IMR-90 (cell line): ENCODE measurements at regions not wholly inside any gene's neighbourhood (a gene's known extent, or its start where the extent isn't known, plus 50 kb on each side); places are given as distances from the start of the nearest gene placed in this dataset.

Source experiments
- ATAC-seq: fragments of 200-7000 bp; cut with Tn5 transposase; 2 replicates; pipeline ENCODE4 v1.9.1; 2020; ENCODE audit warnings: low read depth, mild to moderate bottlenecking, moderate library complexity
- BruUV-seq: library from RNA; stranded (reverse); fragments of 400-500 nt; replicated peaks from 2 replicates; lab custom pipeline; 2021; lab: Mats Ljungman, UMichigan
- CTCF ChIA-PET: fragments of 300-600 bp; formaldehyde crosslinking; extraction: SDS; loops from one replicate; lab custom pipeline; 2021; ENCODE audit warnings: antibody characterized with exemption; lab: Yijun Ruan, JAX
- POLR2A ChIA-PET: fragments of 300-600 bp; sonication (Branson Sonifier 250); formaldehyde crosslinking; loops from one replicate; lab custom pipeline; 2022; ENCODE audit warnings: antibody characterized with exemption; ENCODE audit not compliant: unreplicated experiment; lab: Charles Lee
- DNase-seq: peaks from one replicate; pipeline ENCODE4 v3.0.0; 2013
- H2AFZ ChIP-seq: replicated peaks from 2 replicates; pipeline ENCODE3; 2013; ENCODE audit warnings: low read length, mild to moderate bottlenecking; ENCODE audit not compliant: poor library complexity
- H2AK5ac ChIP-seq: 2 replicates; pipeline ENCODE4 v1.6.1; 2013; ENCODE audit warnings: low read depth, low read length, inconsistent platforms
- H2AK9ac ChIP-seq: replicated peaks from 2 replicates; pipeline ENCODE3; 2013; ENCODE audit warnings: mild to moderate bottlenecking, low read depth, low read length, moderate library complexity; ENCODE audit not compliant: poor library complexity
- H2BK120ac ChIP-seq: 2 replicates; pipeline ENCODE4 v1.6.1; 2013; ENCODE audit warnings: low read depth, low read length, inconsistent platforms
- H2BK15ac ChIP-seq: 3 replicates; pipeline ENCODE4 v1.6.1; 2013; ENCODE audit warnings: low read depth, low read length, inconsistent platforms
- H2BK20ac ChIP-seq: 2 replicates; pipeline ENCODE4 v1.6.1; 2013; ENCODE audit warnings: low read depth, mild to moderate bottlenecking, inconsistent platforms, low read length, moderate library complexity
- H2BK5ac ChIP-seq: 2 replicates; pipeline ENCODE4 v1.6.1; 2013; ENCODE audit warnings: mild to moderate bottlenecking, low read depth, low read length, inconsistent platforms; ENCODE audit not compliant: poor library complexity, severe bottlenecking
- H3K14ac ChIP-seq: replicated peaks from 2 replicates; pipeline ENCODE4 v1.6.1; 2013; ENCODE audit warnings: low read depth, low read length, inconsistent platforms
- H3K18ac ChIP-seq: 2 replicates; pipeline ENCODE4 v1.6.1; 2013; ENCODE audit warnings: low read depth, low read length, control low read depth
- H3K23ac ChIP-seq: 2 replicates; pipeline ENCODE4 v1.6.1; 2013; ENCODE audit warnings: low read depth, low read length, inconsistent platforms
- H3K27ac ChIP-seq: 2 replicates; pipeline ENCODE4 v1.5.1; 2013; ENCODE audit warnings: mild to moderate bottlenecking, control low read depth, low read length; ENCODE audit not compliant: insufficient read depth
- H3K27me3 ChIP-seq: 2 replicates; pipeline ENCODE4 v1.6.1; 2013; ENCODE audit warnings: low read length; ENCODE audit not compliant: control insufficient read depth, insufficient read depth
- H3K36me3 ChIP-seq: 2 replicates; pipeline ENCODE4 v1.6.1; 2013; ENCODE audit warnings: low read length, mixed read lengths; ENCODE audit not compliant: control insufficient read depth, insufficient read depth
- H3K4ac ChIP-seq: 2 replicates; pipeline ENCODE4 v1.6.1; 2013; ENCODE audit warnings: low read depth, low read length, inconsistent platforms
- H3K4me1 ChIP-seq: 2 replicates; pipeline ENCODE4 v1.6.1; 2013; ENCODE audit warnings: low read length, mixed read lengths; ENCODE audit not compliant: control insufficient read depth, insufficient read depth
- H3K4me2 ChIP-seq: 2 replicates; pipeline ENCODE4 v1.6.1; 2013; ENCODE audit warnings: low read depth, mild to moderate bottlenecking, control low read depth, low read length, moderate library complexity
- H3K4me3 ChIP-seq: 2 replicates; pipeline ENCODE4 v1.5.1; 2013; ENCODE audit warnings: low read depth, mild to moderate bottlenecking, control low read depth, low read length, moderate library complexity; ENCODE audit not compliant: insufficient read depth
- H3K56ac ChIP-seq: 2 replicates; pipeline ENCODE4 v1.6.1; 2013; ENCODE audit warnings: low read length, inconsistent platforms; ENCODE audit not compliant: insufficient read depth; ENCODE audit errors: extremely low read depth
- H3K79me1 ChIP-seq, 2 experiments: 2 replicates each; pipeline ENCODE4 v1.6.1; 2013; ENCODE audit warnings: low read length in 2 of 2, inconsistent platforms in 1 of 2, low read depth in 1 of 2
- H3K9ac ChIP-seq: 2 replicates; pipeline ENCODE4 v1.6.1; 2013; ENCODE audit warnings: low read depth, low read length, control low read depth
- H3K9me1 ChIP-seq: 2 replicates; pipeline ENCODE4 v1.6.1; 2013; ENCODE audit warnings: low read length, inconsistent platforms; ENCODE audit not compliant: insufficient read depth
- H3K9me3 ChIP-seq: 2 replicates; pipeline ENCODE4 v1.6.1; 2013; ENCODE audit warnings: low read length; ENCODE audit not compliant: control insufficient read depth, insufficient read depth
- H4K20me1 ChIP-seq: 2 replicates; pipeline ENCODE4 v1.6.1; 2013; ENCODE audit warnings: low read length, inconsistent platforms; ENCODE audit not compliant: insufficient read depth
- H4K5ac ChIP-seq: 2 replicates; pipeline ENCODE4 v1.6.1; 2013; ENCODE audit warnings: mild to moderate bottlenecking, low read depth, low read length, control low read depth
- H4K8ac ChIP-seq, 2 experiments: 2 replicates each; pipeline ENCODE4 v1.6.1; 2013; ENCODE audit warnings: low read depth in 2 of 2, low read length in 2 of 2, control low read depth in 1 of 2, inconsistent platforms in 1 of 2
- H4K91ac ChIP-seq: 2 replicates; pipeline ENCODE4 v1.6.1; 2013; ENCODE audit warnings: low read depth, low read length, inconsistent platforms; ENCODE audit not compliant: insufficient read depth
- BHLHE40 ChIP-seq: fragments of 150-350 bp; IDR thresholded peaks from 2 replicates; pipeline ENCODE4 v1.6.1; 2016; ENCODE audit warnings: mild to moderate bottlenecking, low read depth, low read length
- CEBPB ChIP-seq: IDR thresholded peaks from 2 replicates; pipeline ENCODE4 v1.6.1; 2012; ENCODE audit warnings: low read depth, low read length, improper control_type of control experiment
- CHD1 ChIP-seq: IDR thresholded peaks from 2 replicates; pipeline ENCODE4 v1.6.1; 2012; ENCODE audit warnings: low read depth, low read length, improper control_type of control experiment
- MAFK ChIP-seq: IDR thresholded peaks from 2 replicates; pipeline ENCODE4 v1.6.1; 2012; ENCODE audit warnings: low read depth, low read length, improper control_type of control experiment
- MAZ ChIP-seq: IDR thresholded peaks from 2 replicates; pipeline ENCODE4 v1.6.1; 2012; ENCODE audit warnings: low read depth, mild to moderate bottlenecking, low read length, improper control_type of control experiment, moderate library complexity, borderline replicate concordance
- MXI1 ChIP-seq: IDR thresholded peaks from 2 replicates; pipeline ENCODE4 v1.6.1; 2012; ENCODE audit warnings: low read depth, mild to moderate bottlenecking, low read length, moderate library complexity, borderline replicate concordance
- NFE2L2 ChIP-seq: fragments of 150-350 bp; IDR thresholded peaks from 2 replicates; pipeline ENCODE4 v1.6.1; 2016; ENCODE audit warnings: low read depth, mild to moderate bottlenecking, low read length
- RAD21 ChIP-seq: IDR thresholded peaks from 2 replicates; pipeline ENCODE4 v1.6.1; 2012; ENCODE audit warnings: low read length, improper control_type of control experiment
- RFX5 ChIP-seq: IDR thresholded peaks from 2 replicates; pipeline ENCODE4 v1.8.0; 2012; ENCODE audit warnings: low read depth, mild to moderate bottlenecking, low read length, moderate library complexity
- WGBS, 2 experiments: methylation state at CpG; one replicate each; pipeline versions ENCODE4 v1.1.5 to v1.1.7; 2013; ENCODE audit warnings: missing lambda C conversion rate in 2 of 2; ENCODE audit not compliant: insufficient read length in 1 of 2; ENCODE audit errors: extremely low coverage in 2 of 2; 5-methylcytosine and 5-hydroxymethylcytosine counted together
- dilution Hi-C: fragments of 300-500 bp; cut with HindIII; formaldehyde crosslinking; loops from one replicate; pipeline ENCODE4 v1.14.3; 2018; ENCODE audit warnings: low sequenced_read_pairs; ENCODE audit not compliant: unreplicated experiment
- in situ Hi-C: fragments of 300-500 bp; cut with MboI; formaldehyde crosslinking; loops from 3 replicates; pipeline ENCODE4 v1.14.3; 2019; ENCODE audit warnings: low sequenced_read_pairs, inconsistent platforms, mixed read lengths
- intact Hi-C: fragments of 100-400 bp; cut with micrococcal nuclease; formaldehyde crosslinking; loops from 2 replicates; pipeline ENCODE4 v1.10.0; 2022
- TF ChIP-seq, protein P1 (sequence below): conservative IDR thresholded peaks from 2 replicates; pipeline ENCODE4 v1.5.1; 2012; ENCODE audit warnings: mild to moderate bottlenecking, low read depth, low read length, improper control_type of control experiment
- TF ChIP-seq, protein P2 (sequence below): fragments of 150-350 bp; IDR thresholded peaks from 2 replicates; pipeline ENCODE4 v1.6.1; 2017; ENCODE audit warnings: mild to moderate bottlenecking, antibody characterized with exemption, low read length, low read depth
- TF ChIP-seq, protein P3 (sequence below): fragments of 150-350 bp; IDR thresholded peaks from 2 replicates; pipeline ENCODE4 v1.6.1; 2016; ENCODE audit warnings: low read depth, mild to moderate bottlenecking, low read length, moderate library complexity, borderline replicate concordance

DNA sequence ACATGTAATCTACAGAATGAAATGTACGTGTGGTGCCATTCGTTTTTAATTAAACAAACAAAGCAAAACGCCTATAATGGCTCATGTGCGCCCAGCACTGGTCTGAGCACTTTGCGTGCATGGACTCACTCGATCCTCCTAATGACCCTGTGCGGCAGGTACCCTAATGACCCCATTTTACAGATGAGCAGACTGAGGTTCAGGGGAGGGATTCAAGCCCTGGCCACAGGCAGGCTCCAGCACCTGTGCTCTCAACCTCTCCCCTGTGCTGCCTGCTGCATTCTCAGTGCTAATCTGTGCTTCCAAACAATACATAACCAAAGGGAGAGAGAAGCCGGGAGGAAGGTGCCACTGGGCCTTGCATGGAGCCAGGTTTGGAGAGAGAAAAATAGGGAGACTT lies 124.2 kb upstream of the ZBTB40 start:
- H4K5ac ChIP-seq: no peak overlapping the region
- no peak overlapping the region for H4K91ac ChIP-seq
- ChIA-PET POLR2A (no interaction called here), CTCF (no interaction called here)
- intact Hi-C loops (no loop called here), dilution Hi-C loops (no loop called here), in situ Hi-C loops (no loop called here)
- H3K9me1 ChIP-seq: no peaks in the 10 kb centered on the region
- TF ChIP-seq, protein P1, sequence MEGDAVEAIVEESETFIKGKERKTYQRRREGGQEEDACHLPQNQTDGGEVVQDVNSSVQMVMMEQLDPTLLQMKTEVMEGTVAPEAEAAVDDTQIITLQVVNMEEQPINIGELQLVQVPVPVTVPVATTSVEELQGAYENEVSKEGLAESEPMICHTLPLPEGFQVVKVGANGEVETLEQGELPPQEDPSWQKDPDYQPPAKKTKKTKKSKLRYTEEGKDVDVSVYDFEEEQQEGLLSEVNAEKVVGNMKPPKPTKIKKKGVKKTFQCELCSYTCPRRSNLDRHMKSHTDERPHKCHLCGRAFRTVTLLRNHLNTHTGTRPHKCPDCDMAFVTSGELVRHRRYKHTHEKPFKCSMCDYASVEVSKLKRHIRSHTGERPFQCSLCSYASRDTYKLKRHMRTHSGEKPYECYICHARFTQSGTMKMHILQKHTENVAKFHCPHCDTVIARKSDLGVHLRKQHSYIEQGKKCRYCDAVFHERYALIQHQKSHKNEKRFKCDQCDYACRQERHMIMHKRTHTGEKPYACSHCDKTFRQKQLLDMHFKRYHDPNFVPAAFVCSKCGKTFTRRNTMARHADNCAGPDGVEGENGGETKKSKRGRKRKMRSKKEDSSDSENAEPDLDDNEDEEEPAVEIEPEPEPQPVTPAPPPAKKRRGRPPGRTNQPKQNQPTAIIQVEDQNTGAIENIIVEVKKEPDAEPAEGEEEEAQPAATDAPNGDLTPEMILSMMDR: no peak
- TF ChIP-seq CEBPB (no peak), MAZ (no peak), BHLHE40 (no peak), RAD21 (no peak), MAFK (no peak), CHD1 (no peak), MXI1 (no peak), RFX5 (no peak), NFE2L2 (no peak)
- TF ChIP-seq, protein P2, sequence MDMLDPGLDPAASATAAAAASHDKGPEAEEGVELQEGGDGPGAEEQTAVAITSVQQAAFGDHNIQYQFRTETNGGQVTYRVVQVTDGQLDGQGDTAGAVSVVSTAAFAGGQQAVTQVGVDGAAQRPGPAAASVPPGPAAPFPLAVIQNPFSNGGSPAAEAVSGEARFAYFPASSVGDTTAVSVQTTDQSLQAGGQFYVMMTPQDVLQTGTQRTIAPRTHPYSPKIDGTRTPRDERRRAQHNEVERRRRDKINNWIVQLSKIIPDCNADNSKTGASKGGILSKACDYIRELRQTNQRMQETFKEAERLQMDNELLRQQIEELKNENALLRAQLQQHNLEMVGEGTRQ: no peak
- TF ChIP-seq, protein P3, sequence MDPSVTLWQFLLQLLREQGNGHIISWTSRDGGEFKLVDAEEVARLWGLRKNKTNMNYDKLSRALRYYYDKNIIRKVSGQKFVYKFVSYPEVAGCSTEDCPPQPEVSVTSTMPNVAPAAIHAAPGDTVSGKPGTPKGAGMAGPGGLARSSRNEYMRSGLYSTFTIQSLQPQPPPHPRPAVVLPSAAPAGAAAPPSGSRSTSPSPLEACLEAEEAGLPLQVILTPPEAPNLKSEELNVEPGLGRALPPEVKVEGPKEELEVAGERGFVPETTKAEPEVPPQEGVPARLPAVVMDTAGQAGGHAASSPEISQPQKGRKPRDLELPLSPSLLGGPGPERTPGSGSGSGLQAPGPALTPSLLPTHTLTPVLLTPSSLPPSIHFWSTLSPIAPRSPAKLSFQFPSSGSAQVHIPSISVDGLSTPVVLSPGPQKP: no peak
- no peak overlapping the region for H3K4me3 ChIP-seq
- H3K79me1 ChIP-seq: no peaks in the 10 kb centered on the region
- H2BK15ac ChIP-seq: no peak overlapping the region
- no peak overlapping the region for H2AFZ ChIP-seq
- no peaks in the 10 kb centered on the region for H3K9me3 ChIP-seq
- no peak overlapping the region for H3K56ac ChIP-seq
- DNase-seq (no peak), ATAC-seq (no peak)
- H2BK5ac ChIP-seq: no peak overlapping the region
- H2BK20ac ChIP-seq: no peak overlapping the region
- no TSS peak for BruUV-seq
- no peak overlapping the region for H3K27ac ChIP-seq
- no peak overlapping the region for H4K8ac ChIP-seq
- no peaks in the 10 kb centered on the region for H3K36me3 ChIP-seq
- H3K4ac ChIP-seq: no peak overlapping the region
- no peaks in the 10 kb centered on the region for H3K4me1 ChIP-seq
- no peak overlapping the region for H3K4me2 ChIP-seq
- no peak overlapping the region for H3K14ac ChIP-seq
- no peak overlapping the region for H3K23ac ChIP-seq
- no peaks in the 10 kb centered on the region for H4K20me1 ChIP-seq
- no peak overlapping the region for H2AK5ac ChIP-seq
- H3K27me3 ChIP-seq: peaks cover 68% of the 10 kb centered on the region
- no peak overlapping the region for H3K18ac ChIP-seq
- WGBS, 2 experiments: 65% methylated on average over 6 of the region's 8 CpGs; no CpG with 5 or more reads in 1 of the 2 experiments
- no peak overlapping the region for H2AK9ac ChIP-seq
- no peak overlapping the region for H3K9ac ChIP-seq
- no peak overlapping the region for H2BK120ac ChIP-seq
